ENCODE measurements at regions not wholly inside any gene's neighbourhood (a gene's known extent, or its start where the extent isn't known, plus 50 kb on each side); places are given as distances from the start of the nearest gene placed in this dataset.
"Not testable (repeated sequence)": the region's sequence is repeated elsewhere in the genome, so short reads cannot be mapped to it uniquely, and the experiment has no call there.

GRCh38 chr12:13523536-13524307, 327.2 kb downstream of the EMP1 start:
- no peak for TF ChIP-seq CTCF (IDR thresholded peaks at IDR 0.05)

GRCh38 chr12:13518034-13518433, 321.5 kb downstream of the EMP1 start:
- DNase-seq (ENCODE audit: low spot score); ATAC-seq (ENCODE audit: low FRiP score): not testable (repeated sequence)

More at GRCh38 chr12:13523536-13524307, 327.2 kb downstream of the EMP1 start:
- no peak for ATAC-seq (ENCODE audit: low FRiP score)
- DNase-seq (ENCODE audit: low spot score) = no peak

DNA sequence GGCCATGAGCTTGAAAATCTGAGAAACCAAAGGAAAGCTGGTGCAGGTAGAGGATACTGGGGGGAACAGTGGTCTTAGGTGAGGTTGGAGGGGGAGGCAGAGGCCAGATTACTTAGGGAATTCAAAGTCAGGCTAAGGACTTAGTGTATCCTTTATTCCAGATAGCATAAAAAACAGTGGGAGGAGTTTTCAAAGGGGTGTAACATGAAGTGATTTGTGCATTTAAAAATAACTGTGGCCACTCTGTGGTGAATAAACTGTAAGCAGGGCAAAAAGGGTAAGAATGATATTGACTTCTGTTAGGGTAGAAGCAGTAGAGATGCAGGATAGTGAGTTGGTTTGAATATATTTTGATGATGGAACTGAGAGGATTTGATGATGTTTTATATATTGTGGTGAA, 313.2 kb downstream of the EMP1 start:
- no peak for TF ChIP-seq CTCF (IDR thresholded peaks at IDR 0.05)
- ATAC-seq (ENCODE audit: low FRiP score) = no peak
- DNase-seq (ENCODE audit: low spot score) = no peak

- ATAC-seq (ENCODE audit: low FRiP score) = no peak
- no peak for TF ChIP-seq CTCF (IDR thresholded peaks at IDR 0.05)
- DNase-seq (ENCODE audit: low spot score) = no peak
Observed at GRCh38 chr12:13505636-13506035, 309.1 kb downstream of the EMP1 start.

DNA sequence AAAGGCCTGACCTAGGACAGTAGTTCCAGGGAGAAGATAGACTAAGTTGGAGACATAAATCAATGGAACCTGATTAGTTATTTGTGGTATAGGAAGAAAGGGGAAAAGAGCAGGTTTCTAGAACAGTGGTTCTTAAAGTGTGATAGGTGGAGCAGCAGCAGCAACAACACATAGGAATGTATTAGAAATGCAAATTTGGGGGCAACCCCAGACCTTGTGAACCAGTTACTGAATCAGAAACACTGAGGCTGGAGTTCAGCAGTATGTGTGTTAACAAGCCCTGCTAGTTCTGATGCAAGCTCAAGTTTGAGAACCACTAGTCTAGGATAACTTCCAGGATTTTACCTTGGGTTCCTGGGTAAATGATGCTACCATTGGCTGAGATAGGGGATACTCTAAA, 308.7 kb downstream of the EMP1 start:
- no peak for TF ChIP-seq CTCF (IDR thresholded peaks at IDR 0.05)

DNA sequence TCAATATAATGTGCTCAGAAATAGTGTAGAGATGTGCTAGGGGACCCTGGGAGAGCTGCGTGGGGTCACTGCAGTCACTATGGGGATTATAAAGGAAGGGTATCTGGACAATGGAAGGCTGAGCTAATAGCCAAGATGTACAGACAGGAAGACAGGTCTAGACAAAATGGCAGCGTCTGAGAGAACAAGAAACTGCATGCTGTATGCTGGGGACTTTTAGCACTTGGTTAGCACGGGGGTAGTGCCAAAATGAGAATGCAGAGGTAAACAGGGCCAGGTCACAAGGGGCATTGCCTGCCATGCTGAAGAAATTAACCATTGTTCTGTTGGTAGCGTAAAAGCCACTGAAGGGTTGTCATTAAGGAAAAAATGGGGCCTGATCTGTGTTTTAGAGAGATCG, 308.2 kb downstream of the EMP1 start:
- ATAC-seq (ENCODE audit: low FRiP score) (no peak), DNase-seq (ENCODE audit: low spot score) (no peak)
- no peak for TF ChIP-seq CTCF (IDR thresholded peaks at IDR 0.05)

More for the DNA sequence above, 308.7 kb downstream of the EMP1 start:
- ATAC-seq (ENCODE audit: low FRiP score) (no peak), DNase-seq (ENCODE audit: low spot score) (no peak)

DNA sequence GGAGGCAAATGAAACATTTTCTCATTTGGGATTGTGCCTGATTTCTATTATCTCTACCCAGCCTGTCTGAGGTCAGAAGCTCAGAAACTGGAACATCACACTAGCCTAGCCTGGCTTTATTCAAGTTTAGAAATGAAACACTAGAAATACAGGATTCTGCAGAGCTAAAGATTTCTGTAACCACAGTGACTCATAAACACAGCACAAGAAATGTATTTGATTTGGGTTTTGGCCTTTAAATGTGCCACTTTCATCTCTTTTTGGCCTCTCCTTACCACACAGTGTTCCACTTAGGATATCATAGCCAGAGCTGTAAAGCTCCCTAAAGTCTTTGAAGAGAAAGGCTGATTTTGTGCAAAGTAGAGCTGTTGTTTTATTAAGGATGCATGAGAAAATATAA, 307.5 kb downstream of the EMP1 start:
- no peak for TF ChIP-seq CTCF (IDR thresholded peaks at IDR 0.05)
- DNase-seq (ENCODE audit: low spot score) (no peak), ATAC-seq (ENCODE audit: low FRiP score) (no peak)
